Coronary artery (tissue), 2 donors: ENCODE measurements at regions not wholly inside any gene's neighbourhood (a gene's known extent, or its start where the extent isn't known, plus 50 kb on each side); places are given as distances from the start of the nearest gene placed in this dataset.

ENCODE experiments used
- DNase-seq: peaks from one replicate; pipeline ENCODE4 v3.0.0-alpha.2; 2017; ENCODE audit warnings: low spot score
- H3K27ac ChIP-seq, 2 donors: fragments of 200-600 bp; sonication (generic); one replicate each; pipeline ENCODE4 v1.5.1; 2016 to 2019
- H3K4me3 ChIP-seq: fragments of 200-600 bp; sonication (generic); 2 replicates; pipeline ENCODE4 v1.5.1; 2016; ENCODE audit warnings: mild to moderate bottlenecking, moderate library complexity
- TF ChIP-seq, protein P1 (sequence below): fragments of 200-600 bp; sonication (generic); IDR thresholded peaks from one replicate; pipeline ENCODE4 v1.5.1; 2019; ENCODE audit warnings: antibody characterized with exemption

DNA sequence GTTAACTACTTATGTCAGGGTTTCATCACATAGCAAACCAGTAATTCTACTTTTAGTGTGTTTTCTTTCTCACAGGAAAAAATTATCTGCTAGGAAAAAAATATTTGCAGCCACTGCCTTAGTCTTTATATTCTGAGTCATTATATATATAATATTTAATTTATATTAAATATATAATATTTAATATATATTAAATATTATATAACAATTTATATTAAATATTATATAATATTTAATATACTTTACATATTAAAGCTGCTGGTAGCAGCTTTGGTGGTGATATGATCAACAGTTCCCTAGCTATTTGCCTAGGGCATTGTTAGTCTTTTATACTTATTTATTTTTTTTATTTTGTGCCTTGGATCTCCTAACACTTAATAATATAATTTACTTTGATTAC, 381.6 kb downstream of the STIM2 start:
- DNase-seq: no peak

GRCh38 chr4:27245216-27245615, 384.6 kb downstream of the STIM2 start:
- TF ChIP-seq, protein P1, sequence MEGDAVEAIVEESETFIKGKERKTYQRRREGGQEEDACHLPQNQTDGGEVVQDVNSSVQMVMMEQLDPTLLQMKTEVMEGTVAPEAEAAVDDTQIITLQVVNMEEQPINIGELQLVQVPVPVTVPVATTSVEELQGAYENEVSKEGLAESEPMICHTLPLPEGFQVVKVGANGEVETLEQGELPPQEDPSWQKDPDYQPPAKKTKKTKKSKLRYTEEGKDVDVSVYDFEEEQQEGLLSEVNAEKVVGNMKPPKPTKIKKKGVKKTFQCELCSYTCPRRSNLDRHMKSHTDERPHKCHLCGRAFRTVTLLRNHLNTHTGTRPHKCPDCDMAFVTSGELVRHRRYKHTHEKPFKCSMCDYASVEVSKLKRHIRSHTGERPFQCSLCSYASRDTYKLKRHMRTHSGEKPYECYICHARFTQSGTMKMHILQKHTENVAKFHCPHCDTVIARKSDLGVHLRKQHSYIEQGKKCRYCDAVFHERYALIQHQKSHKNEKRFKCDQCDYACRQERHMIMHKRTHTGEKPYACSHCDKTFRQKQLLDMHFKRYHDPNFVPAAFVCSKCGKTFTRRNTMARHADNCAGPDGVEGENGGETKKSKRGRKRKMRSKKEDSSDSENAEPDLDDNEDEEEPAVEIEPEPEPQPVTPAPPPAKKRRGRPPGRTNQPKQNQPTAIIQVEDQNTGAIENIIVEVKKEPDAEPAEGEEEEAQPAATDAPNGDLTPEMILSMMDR: no peak
- Histone ChIP-seq H3K27ac (no peak overlapping the region), H3K4me3 (no peak overlapping the region)
- DNase-seq: no peak

More for the DNA sequence above, 381.6 kb downstream of the STIM2 start:
- Histone ChIP-seq H3K4me3 (no peak overlapping the region), H3K27ac (no peak overlapping the region)
- TF ChIP-seq, protein P1: no peak

DNA sequence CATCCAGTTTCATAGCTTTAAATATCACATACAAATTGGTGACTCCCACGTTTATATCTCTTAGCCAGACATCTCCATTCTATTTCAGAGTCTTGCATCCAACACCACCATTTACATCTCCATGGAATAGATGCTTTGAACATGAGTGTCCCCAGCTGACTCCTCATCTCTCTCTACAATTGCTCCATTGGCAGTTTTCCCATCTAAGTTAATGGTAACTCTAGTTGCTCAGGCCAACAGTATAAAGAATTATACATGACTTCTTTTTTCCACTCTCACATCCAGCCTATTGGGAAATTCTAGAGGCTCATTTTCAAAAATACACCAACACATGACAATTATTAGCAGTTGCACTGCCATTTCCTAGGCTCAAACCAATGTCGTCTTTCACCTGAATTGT, 388.2 kb downstream of the STIM2 start:
- Histone ChIP-seq H3K4me3 (no peak overlapping the region), H3K27ac (peak overlapping the region in 1 of 2 donors; percentile 61)
- DNase-seq: no peak
- TF ChIP-seq, protein P1: no peak

- Histone ChIP-seq H3K27ac (peak overlapping the region; percentile 18 to 35), H3K4me3 (no peak overlapping the region)
- no peak for DNase-seq
- TF ChIP-seq, protein P1: no peak
Measured at GRCh38 chr4:27251771-27252170, 391.1 kb downstream of the STIM2 start.

- no peak for DNase-seq
- no peak overlapping the region for H3K4me3 ChIP-seq
- H3K27ac ChIP-seq: no peak overlapping the region
- TF ChIP-seq, protein P1: no peak
Measured at GRCh38 chr4:27267339-27267969, 406.8 kb downstream of the STIM2 start.

DNA sequence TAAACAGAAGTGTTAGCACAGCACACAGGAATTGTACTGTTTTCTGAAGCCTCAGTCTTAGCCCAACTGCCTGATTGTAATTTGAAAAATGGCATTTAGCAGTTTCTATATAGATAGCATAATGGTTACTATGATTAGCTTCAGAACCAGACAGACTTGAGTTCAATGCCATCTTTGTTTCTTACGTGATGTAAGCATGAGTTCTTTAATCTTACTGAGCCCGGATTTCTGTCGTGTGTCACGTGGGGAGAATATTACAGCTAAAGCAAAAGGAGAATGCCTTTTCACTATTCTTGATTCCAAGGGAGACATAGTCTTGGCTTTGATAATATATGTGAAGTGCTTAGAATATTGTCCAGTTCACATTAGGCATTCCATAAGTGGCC, 407.3 kb downstream of the STIM2 start:
- H3K4me3 ChIP-seq: no peak overlapping the region
- H3K27ac ChIP-seq: no peak overlapping the region
- no peak for DNase-seq
- TF ChIP-seq, protein P1: no peak

GRCh38 chr4:27270435-27270834, 409.8 kb downstream of the STIM2 start:
- TF ChIP-seq, protein P1: no peak
- H3K4me3 ChIP-seq: no peak overlapping the region
- no peak for DNase-seq
- no peak overlapping the region for H3K27ac ChIP-seq
